ENCODE measurements at regions not wholly inside any gene's neighbourhood (a gene's known extent, or its start where the extent isn't known, plus 50 kb on each side); places are given as distances from the start of the nearest gene placed in this dataset.

- no peaks in the 10 kb centered on the region for H3K4me1 ChIP-seq
- no peaks in the 10 kb centered on the region for H3K36me3 ChIP-seq (replicated peaks in 1 of 2; ENCODE audit: insufficient read depth in 1 of 2, low read depth in 2 of 2)
- intact Hi-C loops (cut with DNase I) = no loop called here
- no peak for TF ChIP-seq CTCF (IDR thresholded peaks at IDR 0.05)
- no peak for TF ChIP-seq POLR2A (IDR thresholded peaks at IDR 0.05)
- ATAC-seq = no peak
- H3K27ac ChIP-seq = no peak overlapping the region
- no peak for DNase-seq
- no peaks in the 10 kb centered on the region for H3K9me3 ChIP-seq
- H3K27me3 ChIP-seq = no peaks in the 10 kb centered on the region
- H3K4me3 ChIP-seq = no peak overlapping the region
Measured at GRCh38 chr7:52135403-52135802, 818.8 kb upstream of the COBL start.

- H3K27ac ChIP-seq = no peak overlapping the region
- H3K4me1 ChIP-seq = no peaks in the 10 kb centered on the region
- 58 to 67% methylated on average over 3 of the region's 3 CpGs for WGBS, 2 donors
- no peak overlapping the region for H3K4me3 ChIP-seq
- TF ChIP-seq CTCF (IDR thresholded peaks at IDR 0.05) = no peak
- TF ChIP-seq POLR2A (IDR thresholded peaks at IDR 0.05) = no peak
- intact Hi-C loops (cut with DNase I) = no loop called here
- H3K27me3 ChIP-seq = no peaks in the 10 kb centered on the region
- H3K36me3 ChIP-seq (replicated peaks in 1 of 2; ENCODE audit: insufficient read depth in 1 of 2, low read depth in 2 of 2) = no peaks in the 10 kb centered on the region
- DNase-seq = no peak
- no peak for ATAC-seq
- H3K9me3 ChIP-seq = no peaks in the 10 kb centered on the region
Measured at GRCh38 chr7:52129278-52129677, 812.7 kb upstream of the COBL start.

- no peak overlapping the region for H3K27ac ChIP-seq
- TF ChIP-seq CTCF (IDR thresholded peaks at IDR 0.05) (no peak), POLR2A (IDR thresholded peaks at IDR 0.05) (no peak)
- H3K9me3 ChIP-seq = no peaks in the 10 kb centered on the region
- DNase-seq (no peak), ATAC-seq (no peak)
- H3K27me3 ChIP-seq = no peaks in the 10 kb centered on the region
- no peaks in the 10 kb centered on the region for H3K4me1 ChIP-seq
- H3K36me3 ChIP-seq (replicated peaks in 1 of 2; ENCODE audit: insufficient read depth in 1 of 2, low read depth in 2 of 2) = no peaks in the 10 kb centered on the region
- 38 to 39% methylated on average over 3 of the region's 3 CpGs for WGBS, 2 donors
- no peak overlapping the region for H3K4me3 ChIP-seq
- intact Hi-C loops (cut with DNase I) = no loop called here
Measured at GRCh38 chr7:52120912-52121311, 804.3 kb upstream of the COBL start.

- Histone ChIP-seq H3K9me3 (no peaks in the 10 kb centered on the region), H3K27me3 (no peaks in the 10 kb centered on the region), H3K36me3 (replicated peaks in 1 of 2; ENCODE audit: insufficient read depth in 1 of 2, low read depth in 2 of 2) (no peaks in the 10 kb centered on the region), H3K4me1 (no peaks in the 10 kb centered on the region), H3K4me3 (no peak overlapping the region), H3K27ac (no peak overlapping the region)
- no peak for DNase-seq
- intact Hi-C loops (cut with DNase I) = loop anchor here (10.0 kb wide), 1 partner anchor 55 kb away; no protein-coding TSS in a partner anchor
- WGBS, 2 donors = 16 to 37% methylated on average over 2 of the region's 2 CpGs
- TF ChIP-seq CTCF (IDR thresholded peaks at IDR 0.05) (no peak), POLR2A (IDR thresholded peaks at IDR 0.05) (no peak)
- ATAC-seq = no peak
Measured at GRCh38 chr7:52119537-52119936, 802.9 kb upstream of the COBL start.

- TF ChIP-seq POLR2A (IDR thresholded peaks at IDR 0.05) (no peak), CTCF (IDR thresholded peaks at IDR 0.05) (no peak)
- intact Hi-C loops (cut with DNase I) = loop anchor here (10.0 kb wide), 1 partner anchor 60 kb away; no protein-coding TSS in a partner anchor
- H3K27ac ChIP-seq = no peak overlapping the region
- WGBS, 2 donors = 39 to 52% methylated on average over 3 of the region's 3 CpGs
- ATAC-seq (no peak), DNase-seq (no peak)
- no peaks in the 10 kb centered on the region for H3K4me1 ChIP-seq
- H3K4me3 ChIP-seq = no peak overlapping the region
- H3K9me3 ChIP-seq = no peaks in the 10 kb centered on the region
- H3K36me3 ChIP-seq (replicated peaks in 1 of 2; ENCODE audit: insufficient read depth in 1 of 2, low read depth in 2 of 2) = no peaks in the 10 kb centered on the region
- H3K27me3 ChIP-seq = no peaks in the 10 kb centered on the region
Measured at GRCh38 chr7:52114509-52114908, 797.9 kb upstream of the COBL start.

Data from body of pancreas (tissue), 4 donors.